RPMI7951 (cell line): ENCODE measurements at regions not wholly inside any gene's neighbourhood (a gene's known extent, or its start where the extent isn't known, plus 50 kb on each side); places are given as distances from the start of the nearest gene placed in this dataset.

Experiments used
- DNase-seq: peaks from one replicate; pipeline ENCODE4 v3.0.0-alpha.2; 2012; ENCODE audit warnings: low read depth

DNA sequence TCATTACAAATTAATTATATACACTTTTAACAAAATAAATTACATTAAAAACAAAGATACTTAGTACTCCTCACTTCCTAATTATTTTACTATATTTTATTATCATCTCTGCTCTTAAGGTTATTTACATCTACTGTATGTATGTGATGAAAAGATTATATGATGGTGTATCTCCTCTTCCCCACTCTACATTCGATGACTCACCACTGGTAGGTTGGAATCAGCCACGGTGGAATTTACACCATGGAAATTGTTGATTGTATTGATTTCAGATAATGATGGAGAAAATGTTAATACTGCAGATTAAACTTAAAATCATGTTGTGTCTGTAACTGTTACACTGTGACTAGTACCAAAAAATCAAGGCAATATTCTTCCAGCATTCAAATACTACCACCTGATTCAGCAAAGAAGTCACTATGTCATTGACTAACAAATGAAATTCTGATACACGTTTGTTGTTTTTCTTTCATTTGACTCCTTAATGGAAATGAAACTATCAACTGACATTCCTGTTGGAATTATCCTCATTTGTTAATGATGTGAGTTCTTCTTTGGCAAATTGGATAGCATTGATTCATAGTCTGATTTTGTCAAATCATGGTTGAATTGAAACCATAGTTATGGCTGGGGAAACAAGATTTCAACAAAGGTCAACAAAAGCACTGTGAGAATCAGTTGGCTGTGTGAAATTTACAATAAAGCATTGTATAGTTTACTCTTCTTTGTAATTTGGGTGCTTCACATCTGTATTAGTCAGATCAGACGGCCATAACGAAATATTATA lies 69.0 kb upstream of the NLK start:
- no peak for DNase-seq

DNA sequence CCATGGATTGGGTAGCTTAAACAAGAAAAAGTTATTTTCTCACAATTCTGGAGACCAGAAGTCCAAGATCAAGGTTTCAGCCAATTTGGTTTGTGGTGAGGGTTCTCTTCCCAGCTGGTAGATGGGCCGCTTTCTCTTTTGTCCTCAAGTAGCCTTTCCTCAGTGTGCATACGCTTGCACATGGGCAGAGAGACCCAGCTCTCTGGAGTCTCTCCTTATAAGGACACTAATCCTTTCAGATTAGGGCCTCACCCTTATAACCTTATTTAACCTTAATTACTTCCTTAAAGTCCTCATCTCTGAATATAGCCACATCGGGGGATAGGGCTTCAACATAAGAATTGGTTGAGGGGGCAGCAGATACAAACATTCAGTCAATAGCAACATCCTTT lies 68.4 kb upstream of the NLK start:
- no peak for DNase-seq

DNA sequence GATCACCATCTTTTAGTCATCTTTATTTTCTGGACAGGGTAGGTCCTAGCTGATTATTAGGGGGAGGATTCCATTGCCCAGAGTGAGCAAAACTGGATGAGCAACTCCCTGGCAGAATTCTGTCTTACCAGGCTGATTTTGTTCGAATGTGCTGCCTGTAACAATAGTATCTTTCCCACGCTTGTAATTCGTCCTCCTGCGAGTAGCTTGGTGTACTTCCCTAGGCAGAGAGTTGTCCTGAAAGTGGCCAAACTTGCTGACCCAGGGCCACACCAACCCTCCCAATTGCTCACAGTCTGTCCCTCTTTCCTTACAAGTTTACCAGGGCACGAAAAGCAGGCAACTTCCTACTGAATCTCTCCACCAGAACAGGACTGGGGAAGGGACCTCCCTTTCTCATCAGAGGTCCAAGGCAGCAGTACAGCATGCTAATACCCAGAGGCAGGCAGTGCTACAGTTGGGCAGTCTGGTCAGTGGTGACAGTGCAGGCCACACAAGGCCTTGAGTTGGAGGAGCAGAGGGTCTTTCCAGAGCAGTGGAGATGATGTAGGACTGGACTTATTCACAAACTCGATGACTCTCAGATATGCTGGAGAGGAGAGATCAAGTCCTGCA lies 67.8 kb upstream of the NLK start:
- DNase-seq = no peak

DNA sequence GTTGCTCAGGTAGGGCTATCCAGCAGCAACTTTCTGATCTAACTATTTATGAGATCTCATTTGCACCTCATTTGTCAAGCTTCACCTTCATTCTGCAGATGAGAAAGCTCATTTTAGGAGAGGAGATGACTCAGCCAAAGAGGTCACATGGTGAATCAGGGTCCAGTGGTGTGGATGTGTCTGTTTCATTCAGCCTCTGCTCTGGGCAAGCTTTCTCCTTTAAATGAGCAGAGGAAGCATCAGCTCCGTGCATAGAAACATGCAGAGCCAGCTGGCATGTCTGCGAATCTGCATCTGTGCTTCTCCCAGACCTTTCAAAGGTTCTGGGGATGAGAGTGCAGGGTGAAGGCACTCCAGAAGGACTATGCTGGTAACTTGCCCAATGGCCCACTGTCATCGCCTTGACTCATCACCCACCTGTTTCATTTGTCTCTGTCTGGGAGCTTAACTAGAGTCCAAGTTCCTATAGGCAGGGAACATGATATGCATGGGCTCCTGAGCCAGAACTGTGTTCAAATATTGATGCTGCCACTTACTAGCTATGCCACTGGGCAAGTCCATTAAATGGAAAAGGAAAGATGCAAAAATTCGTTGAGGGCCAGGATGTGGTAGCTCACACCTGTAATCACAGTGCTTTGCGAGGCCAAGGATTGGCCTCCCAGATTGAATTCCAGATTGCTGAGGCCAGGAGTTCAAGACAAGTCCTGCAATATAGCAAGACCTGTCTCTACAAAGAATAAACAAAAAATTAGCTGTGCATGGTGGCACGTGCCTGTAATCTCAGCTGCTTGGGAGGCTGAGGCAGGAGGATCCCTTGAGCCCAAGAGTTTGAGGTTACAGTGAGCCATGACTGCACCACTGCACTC lies 67.1 kb upstream of the NLK start:
- DNase-seq = peak; percentile 40

DNA sequence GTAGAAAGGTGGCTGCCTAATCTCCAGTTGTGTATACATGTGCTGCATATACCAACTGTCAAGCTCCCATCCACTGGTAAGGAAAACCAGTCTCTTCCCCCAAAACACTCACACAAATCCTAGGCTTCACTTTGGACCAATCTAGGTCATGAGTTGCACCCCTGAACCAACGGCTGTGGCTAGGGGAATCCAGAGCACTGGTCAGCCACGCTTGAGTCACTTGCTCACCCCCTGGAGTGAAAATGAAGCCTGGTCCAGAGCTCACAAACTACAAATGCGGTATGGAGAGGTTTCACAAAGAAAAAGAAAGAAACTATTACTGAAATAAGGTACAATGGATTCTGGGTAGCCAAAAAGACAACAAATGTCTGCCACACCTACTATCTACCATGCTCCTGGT lies 66.1 kb upstream of the NLK start:
- DNase-seq = peak; percentile 8

DNA sequence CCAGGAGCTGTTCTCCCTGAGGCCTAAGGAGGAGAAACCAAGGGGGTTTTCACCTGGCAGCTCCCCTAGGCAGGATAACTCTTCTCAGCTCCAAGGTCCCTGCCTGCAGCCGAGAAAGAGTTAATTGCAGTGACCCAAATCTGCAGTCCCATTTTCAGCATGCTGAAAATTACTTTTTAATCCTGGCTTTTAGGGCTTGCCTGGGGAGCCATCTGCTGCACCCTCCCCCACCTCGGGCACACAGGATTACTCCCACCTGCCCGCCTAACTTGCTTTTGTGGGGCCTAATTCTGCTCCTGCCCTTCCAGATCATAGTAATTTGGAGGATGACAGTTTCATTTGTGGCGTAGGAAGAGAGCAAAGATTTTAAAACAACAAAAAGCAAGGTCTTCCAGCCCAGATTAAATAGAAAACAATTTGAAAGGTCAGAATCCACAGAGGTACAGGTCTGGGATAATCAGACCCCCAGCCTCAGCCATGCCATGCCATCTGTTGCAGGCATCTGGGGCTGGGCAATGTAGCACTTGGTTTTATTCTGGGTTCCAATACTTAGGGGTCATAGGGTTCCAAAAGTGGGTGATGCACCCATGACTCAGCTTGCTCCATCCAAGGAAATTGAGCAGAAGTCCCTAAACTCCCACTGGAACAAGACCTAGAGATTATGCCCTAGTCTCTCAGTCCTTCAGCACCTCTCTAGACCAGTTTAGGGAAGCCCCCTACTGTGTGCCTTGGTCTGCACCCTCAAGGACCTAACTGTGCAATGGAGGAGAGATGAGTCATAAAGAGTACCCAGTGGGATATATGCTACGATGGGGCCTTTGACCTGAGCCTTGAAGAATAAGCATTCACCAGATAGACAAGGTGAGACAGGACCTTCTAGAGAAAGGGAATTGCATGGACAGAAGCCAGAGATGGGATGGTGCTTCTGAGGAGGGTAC lies 64.5 kb upstream of the NLK start:
- no peak for DNase-seq

DNA sequence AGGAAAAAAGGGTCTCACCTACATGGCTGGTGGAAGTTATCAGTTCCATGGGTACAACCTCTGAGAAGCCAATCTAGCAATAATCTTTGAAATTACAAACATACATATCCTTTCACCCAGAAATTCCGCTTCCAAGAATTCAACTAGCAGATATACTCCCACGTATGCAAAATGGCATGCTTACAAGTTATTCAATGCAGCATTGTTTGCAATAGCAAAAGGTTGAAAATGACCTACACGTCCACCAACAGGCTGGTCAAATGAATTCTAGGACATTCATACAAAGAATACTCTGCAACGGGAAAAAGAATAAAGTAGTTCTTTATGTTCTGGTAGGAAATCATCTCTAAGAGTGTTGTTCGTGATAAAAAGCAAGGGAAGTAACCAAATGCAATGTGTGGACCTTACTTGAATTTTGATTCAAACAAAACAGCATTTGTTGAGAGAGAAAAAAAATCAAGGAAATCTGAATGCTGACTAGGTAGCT lies 63.7 kb upstream of the NLK start:
- peak; percentile 7 for DNase-seq

DNA sequence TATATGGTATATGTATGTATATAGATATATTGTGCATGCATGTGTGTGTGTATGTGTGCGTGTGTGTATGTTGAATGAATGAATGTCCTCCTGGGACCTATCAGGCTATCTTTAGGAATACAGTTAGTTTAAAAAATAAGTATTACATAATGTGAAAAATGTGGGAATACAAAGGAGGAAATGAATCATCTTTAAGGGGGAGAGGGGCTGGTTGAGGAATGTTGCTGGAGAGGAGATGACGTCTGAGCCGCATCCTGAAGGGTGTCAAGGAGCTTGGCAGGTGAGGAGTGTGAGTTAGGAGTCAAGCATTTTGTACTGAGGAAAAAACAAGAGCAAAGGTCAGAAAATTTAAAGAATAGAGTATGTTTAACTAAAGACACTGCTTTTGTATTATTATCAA lies 62.4 kb upstream of the NLK start:
- DNase-seq = peak; percentile 44

DNA sequence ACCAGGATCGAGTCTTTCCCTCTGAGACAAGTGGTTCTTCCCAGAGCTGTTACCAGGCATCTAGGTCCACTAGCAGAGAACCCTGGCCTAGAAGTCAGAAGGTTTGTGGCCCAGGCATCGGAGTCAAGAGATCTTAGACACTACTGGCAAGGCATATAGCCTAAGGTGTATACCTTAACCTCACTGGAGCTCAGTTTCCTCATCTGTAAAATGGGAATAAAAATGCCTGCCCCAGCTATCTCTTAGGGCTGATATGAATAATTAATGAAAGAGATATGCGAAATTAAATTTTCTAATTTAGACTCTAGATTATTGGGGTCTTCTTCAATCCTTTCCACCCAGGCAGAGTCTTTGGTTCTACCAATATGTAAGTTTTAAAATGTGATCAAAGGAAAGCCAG lies 60.5 kb upstream of the NLK start:
- no peak for DNase-seq

DNA sequence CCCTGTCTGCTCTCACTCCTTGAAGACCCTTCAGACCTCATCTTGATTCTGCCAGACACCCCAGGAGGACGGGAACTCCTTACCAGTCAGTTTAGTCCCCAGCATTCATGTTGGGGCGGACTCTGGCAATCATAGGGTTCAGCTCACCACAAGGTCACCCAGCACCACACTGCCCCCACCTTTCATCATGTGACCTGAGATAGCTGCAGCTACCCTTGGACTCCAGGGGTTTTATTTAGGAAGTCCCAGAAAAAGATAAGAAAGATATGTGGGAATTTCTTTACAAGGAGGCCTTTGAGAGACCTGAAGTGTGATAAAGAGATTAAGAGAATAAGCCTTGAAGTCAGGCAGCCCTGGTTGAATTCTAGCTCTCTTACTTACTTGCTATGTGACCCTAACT lies 59.8 kb upstream of the NLK start:
- no peak for DNase-seq

DNA sequence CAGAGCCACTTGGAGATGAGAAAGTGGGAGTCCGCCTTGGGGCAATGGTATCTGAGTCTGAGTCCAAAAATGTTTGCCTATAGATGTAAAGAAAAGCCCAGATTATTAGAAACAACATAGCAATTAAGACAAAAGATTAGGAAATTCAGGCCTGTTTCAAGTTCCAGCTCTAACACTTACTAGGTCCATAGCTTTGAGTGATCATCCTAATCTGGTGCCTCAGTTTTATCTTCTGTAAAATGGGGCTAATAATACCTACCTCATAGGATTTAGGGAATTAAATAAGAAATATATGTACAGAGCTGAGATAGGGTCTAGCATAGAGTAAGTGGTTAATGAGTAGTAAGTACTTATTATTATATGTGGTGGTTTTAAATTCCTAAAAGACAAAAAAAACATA lies 58.6 kb upstream of the NLK start:
- DNase-seq = no peak

DNA sequence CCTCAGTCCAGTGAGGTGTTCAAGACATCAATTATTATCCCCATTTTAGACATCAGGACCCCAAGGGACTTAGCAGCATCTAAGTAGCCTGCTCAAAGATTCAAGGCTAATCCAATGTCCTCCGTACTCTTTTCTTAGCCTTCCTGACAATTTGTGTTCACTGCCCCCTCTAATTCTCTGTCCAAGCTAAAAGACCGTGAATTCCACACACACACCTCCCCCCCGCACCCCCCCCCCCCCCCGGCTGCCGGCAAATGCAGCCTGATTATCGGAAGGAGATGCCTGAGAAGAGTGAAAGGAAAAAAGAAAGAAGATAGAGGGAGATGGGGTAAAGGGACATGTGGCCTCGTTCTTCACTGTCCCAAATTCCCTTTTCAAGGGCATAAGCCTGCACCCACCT lies 58.1 kb upstream of the NLK start:
- DNase-seq = no peak

DNA sequence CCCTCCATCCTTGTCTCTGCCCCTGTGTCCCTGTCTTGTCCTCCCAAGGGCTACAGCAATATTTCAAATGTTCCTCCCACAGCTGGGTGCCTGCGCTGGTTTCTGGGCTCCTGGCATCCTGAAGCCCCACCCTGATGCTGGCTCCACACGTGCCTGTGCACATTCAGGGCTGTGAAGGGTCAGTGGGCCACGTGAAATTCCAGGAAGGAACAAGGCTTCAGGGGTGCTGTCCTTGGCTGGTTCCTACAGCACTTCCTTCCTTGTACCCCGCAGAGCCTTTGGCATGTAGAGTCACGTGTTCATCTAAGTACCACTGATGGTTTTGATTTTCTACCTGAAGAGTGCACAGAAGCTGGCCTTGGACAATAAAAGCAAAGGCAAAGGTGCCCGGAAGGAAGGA lies 57.7 kb upstream of the NLK start:
- no peak for DNase-seq

DNA sequence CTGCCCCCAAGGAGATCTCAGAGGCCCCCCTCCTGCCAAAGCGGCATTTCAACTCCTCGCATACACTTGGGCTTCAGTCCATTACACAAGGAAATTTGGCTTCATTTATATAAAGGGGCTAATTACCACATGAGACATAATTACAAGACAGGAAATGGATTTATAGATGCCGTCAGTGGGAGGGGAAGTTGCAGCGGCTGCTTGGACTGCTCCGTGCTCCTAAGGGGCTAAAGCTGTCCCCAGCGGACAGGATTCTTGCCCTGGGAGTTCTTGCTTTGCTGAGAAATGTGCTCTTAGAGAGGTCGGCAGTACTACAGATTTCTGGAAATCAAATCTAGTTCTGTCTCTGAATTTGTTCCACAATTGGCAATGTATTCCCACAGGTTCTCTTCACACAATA lies 57.2 kb upstream of the NLK start:
- DNase-seq = no peak

DNA sequence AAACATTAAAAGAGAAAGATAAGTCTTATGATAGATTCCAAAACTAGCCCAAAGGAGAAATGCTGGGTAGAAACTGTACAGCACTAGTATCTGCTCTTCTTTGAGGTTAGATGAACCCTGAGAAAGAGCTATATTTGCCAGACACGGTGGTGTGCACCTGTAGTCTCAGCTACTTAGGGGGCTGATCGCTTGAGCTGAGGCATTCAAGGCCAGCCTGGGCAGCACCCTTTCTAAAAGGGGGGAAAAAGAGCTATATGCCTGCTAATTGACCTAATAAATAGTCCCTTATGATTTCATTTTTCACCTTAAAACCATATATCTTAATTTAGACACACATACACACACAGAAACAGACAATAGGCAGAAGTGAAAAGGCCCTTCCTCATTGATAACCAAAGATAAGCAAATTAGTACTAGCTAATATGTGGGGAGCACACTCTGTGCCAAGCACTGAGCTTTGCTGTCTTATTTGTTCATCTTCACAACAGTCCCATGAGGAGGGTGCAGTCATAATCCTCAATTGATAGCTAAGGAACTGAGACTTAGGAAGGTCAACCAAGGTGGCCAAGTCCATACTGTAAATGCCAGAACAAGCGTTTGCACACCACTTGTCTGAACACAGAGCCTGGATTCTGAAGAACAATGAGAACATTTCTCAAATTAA lies 56.6 kb upstream of the NLK start:
- no peak for DNase-seq

DNA sequence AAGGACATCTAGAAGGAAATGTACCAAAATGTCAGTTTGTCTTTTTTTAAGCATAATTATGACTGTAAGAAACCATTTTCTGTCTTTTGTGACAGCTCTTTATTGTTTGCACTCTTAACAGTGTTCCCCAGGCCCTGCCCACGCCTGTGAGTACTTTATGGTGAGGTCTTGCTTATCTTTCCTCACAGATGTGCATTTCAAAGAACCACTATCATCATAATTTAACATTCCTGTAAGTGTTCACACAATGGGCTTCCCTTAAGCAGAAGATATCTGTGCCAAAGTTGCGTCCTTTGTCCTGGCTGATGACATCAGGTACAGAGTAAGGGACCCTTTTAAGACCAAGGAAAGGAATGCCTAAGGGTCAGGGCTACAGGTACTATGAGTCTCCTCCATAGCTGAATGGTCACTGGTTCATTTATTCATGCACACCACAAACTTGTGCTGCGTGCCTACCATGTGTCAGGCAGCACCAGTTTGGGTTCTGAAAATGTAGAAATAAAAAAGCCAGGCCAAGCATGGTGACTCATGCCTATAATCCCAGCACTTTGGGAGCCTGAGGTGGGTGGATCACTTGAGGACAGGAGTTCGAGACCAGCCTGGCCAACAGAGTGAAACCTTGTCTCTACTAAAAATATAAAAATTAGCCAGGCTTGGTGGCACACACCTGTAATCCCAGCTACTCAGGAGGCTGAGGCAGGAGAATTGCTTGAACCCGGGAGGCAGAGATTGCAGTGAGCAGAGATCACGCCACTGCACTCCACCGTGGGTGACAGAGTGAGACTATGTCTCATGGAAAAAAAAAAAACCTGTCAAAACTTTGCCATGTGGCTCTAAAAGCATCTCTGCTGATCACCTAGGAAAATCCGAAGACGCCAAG lies 55.4 kb upstream of the NLK start:
- DNase-seq = no peak

DNA sequence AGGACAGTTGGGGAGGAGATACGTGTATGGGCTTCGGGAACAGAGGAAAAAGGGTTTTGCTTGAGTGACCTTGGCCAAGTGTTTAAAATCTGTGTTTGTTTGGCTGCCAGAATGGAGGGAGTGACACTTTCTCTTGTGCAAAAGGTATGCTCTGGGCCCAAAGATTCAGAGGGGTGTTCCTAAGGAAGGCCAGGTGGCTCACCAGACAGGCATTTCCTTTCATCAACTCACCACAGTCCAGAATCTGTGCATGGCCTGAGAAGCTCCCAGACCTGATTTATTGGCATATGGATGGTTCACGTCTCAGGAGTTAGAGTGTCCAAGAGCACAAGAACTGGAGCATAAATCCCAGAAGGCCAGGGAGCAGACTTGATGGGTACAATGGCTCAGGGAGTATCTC lies 53.4 kb upstream of the NLK start:
- DNase-seq = no peak

DNA sequence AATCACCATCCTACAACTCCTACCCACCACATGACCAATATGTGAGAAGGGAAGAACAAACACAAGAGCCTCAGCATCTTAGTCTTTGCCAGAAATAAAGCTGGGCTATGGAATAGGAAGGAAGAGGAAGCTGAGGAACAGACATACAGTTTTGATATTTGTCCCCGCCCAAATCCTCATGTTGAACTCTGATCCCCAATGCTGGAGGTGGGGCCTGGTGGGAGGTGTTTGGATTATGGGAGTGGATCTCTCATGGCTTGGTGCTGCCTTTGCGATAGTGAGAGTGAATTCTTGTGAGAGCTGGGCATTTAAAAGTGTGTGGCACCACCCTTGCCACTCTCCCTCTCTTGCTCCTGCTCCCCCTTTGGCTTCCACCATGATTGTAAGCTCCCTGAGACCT lies 52.4 kb upstream of the NLK start:
- no peak for DNase-seq

DNA sequence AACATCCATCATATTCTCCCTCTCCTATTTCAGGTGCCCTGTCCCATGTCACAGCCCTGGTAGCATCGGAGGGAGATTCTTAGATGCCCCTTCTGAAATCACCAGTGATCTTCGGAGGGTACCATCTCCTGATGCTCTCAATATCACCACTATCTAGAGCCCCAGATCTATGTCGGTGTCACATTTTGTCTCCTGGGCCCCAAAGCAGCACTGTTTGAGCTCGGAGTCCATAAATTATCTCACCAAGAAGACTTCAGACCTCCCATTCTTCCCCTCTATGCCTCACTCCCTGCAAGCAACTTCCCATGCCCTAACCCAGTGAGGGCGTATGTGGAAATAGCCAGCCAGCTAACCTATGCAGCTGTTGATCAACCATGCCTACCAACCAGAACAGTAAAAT lies 51.5 kb upstream of the NLK start:
- DNase-seq = no peak

DNA sequence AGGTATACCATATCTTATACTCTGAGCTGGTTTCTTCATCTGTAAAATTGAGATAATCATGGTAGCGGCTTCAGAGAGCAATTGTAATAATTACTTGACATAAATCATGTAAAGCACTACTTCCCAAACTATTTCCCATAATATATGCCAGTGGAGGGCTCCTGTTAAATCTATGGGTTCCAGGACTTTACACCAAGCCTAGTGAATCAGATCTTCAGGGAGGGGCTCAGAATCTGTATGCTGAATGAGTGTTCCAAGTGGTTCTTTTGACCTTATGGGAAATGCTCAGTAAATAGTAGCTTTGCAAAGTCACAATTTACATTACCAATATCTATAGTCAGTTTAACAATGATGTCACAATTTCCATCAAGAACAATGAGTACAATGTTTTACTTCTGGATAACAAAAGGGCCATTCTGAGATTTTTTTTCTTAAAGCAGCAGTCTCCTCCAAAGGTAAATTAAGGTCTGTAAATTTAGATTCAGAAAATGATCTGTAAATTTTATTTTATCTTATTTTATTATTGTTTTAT lies 50.9 kb upstream of the NLK start:
- no peak for DNase-seq
